Astrocyte (in vitro differentiated cells and primary cell): ENCODE measurements at regions not wholly inside any gene's neighbourhood (a gene's known extent, or its start where the extent isn't known, plus 50 kb on each side); places are given as distances from the start of the nearest gene placed in this dataset.

Source experiments
- DNase-seq: peaks from one replicate; pipeline ENCODE4 v3.0.0-alpha.2; 2010; ENCODE audit warnings: low read depth
- FAIRE-seq: peaks from 2 replicates; lab custom pipeline; 2011; peaks lifted over from hg19 to GRCh38; lab: Jason Lieb, UNC
- H2AFZ ChIP-seq: 2 replicates; pipeline ENCODE4 v1.6.0; 2012; ENCODE audit warnings: low read depth, low read length, inconsistent platforms
- H3K27ac ChIP-seq: 2 replicates; pipeline ENCODE4 v1.5.1; 2011; ENCODE audit warnings: low read depth, low read length, inconsistent platforms
- H3K27me3 ChIP-seq: 2 replicates; pipeline ENCODE4 v1.6.0; 2011; ENCODE audit warnings: low read length, inconsistent platforms; ENCODE audit not compliant: insufficient read depth
- H3K36me3 ChIP-seq: 2 replicates; pipeline ENCODE4 v1.5.1; 2011; ENCODE audit warnings: low read length, inconsistent platforms; ENCODE audit not compliant: insufficient read depth
- H3K4me1 ChIP-seq: 2 replicates; pipeline ENCODE4 v1.5.1; 2011; ENCODE audit warnings: low read length, inconsistent platforms; ENCODE audit not compliant: insufficient read depth
- H3K4me2 ChIP-seq: 2 replicates; pipeline ENCODE4 v1.6.0; 2012; ENCODE audit warnings: low read length, inconsistent platforms
- H3K4me3 ChIP-seq: 2 replicates; pipeline ENCODE4 v1.5.1; 2011; ENCODE audit warnings: low read depth, mild to moderate bottlenecking, low read length, inconsistent platforms; ENCODE audit not compliant: insufficient read depth
- H3K79me2 ChIP-seq: 2 replicates; pipeline ENCODE4 v1.6.0; 2012; ENCODE audit warnings: mild to moderate bottlenecking, low read length, inconsistent platforms; ENCODE audit not compliant: insufficient read depth
- H3K9ac ChIP-seq: 2 replicates; pipeline ENCODE4 v1.6.0; 2012; ENCODE audit warnings: mild to moderate bottlenecking, low read length, inconsistent platforms
- H3K9me3 ChIP-seq: 2 replicates; pipeline ENCODE4 v1.5.1; 2012; ENCODE audit warnings: low read depth, mild to moderate bottlenecking, low read length, inconsistent platforms; ENCODE audit not compliant: insufficient read depth
- H4K20me1 ChIP-seq: 2 replicates; pipeline ENCODE4 v1.6.0; 2012; ENCODE audit warnings: low read length, inconsistent platforms; ENCODE audit not compliant: insufficient read depth
- H3K27ac Mint-ChIP-seq: one replicate; pipeline ENCODE4 v1.8.0; 2021; ENCODE audit warnings: mild to moderate bottlenecking, mixed read lengths; ENCODE audit not compliant: unreplicated experiment
- H3K27me3 Mint-ChIP-seq: one replicate; pipeline ENCODE4 v1.8.0; 2021; ENCODE audit warnings: low read depth, mixed read lengths; ENCODE audit not compliant: unreplicated experiment
- H3K36me3 Mint-ChIP-seq: one replicate; pipeline ENCODE4 v1.8.0; 2021; ENCODE audit warnings: low read depth, mixed read lengths; ENCODE audit not compliant: unreplicated experiment
- H3K4me1 Mint-ChIP-seq: one replicate; pipeline ENCODE4 v1.8.0; 2021; ENCODE audit warnings: low read depth, mixed read lengths; ENCODE audit not compliant: unreplicated experiment
- H3K4me3 Mint-ChIP-seq: one replicate; pipeline ENCODE4 v1.8.0; 2021; ENCODE audit warnings: mild to moderate bottlenecking, moderate library complexity, mixed read lengths; ENCODE audit not compliant: unreplicated experiment
- H3K9me3 Mint-ChIP-seq: one replicate; pipeline ENCODE4 v1.8.0; 2021; ENCODE audit warnings: mild to moderate bottlenecking, mixed read lengths; ENCODE audit not compliant: unreplicated experiment
- CTCF ChIP-seq: IDR thresholded peaks from 2 replicates; pipeline ENCODE4 v1.5.1; 2011; ENCODE audit warnings: low read depth, mild to moderate bottlenecking, inconsistent platforms, low read length, moderate library complexity; ENCODE audit not compliant: insufficient read depth
- EZH2 ChIP-seq: IDR thresholded peaks from 2 replicates; pipeline ENCODE4 v1.6.1; 2012; ENCODE audit warnings: mild to moderate bottlenecking, low read length, inconsistent platforms; ENCODE audit not compliant: insufficient read depth

GRCh38 chr2:239625971-239626734 lies 225.3 kb upstream of the HDAC4 start:
- no peak overlapping the region for H3K27ac ChIP-seq
- Mint-ChIP-seq H3K27me3 (peaks cover 10% of the 10 kb centered on the region), H3K27ac (no peak overlapping the region), H3K9me3 (peaks cover 1% of the 10 kb centered on the region), H3K4me3 (no peak overlapping the region), H3K36me3 (no peaks in the 10 kb centered on the region), H3K4me1 (peaks cover 3% of the 10 kb centered on the region)
- TF ChIP-seq EZH2 (no peak), CTCF (no peak)
- H3K4me2 ChIP-seq: no peak overlapping the region
- no peak overlapping the region for H2AFZ ChIP-seq
- H3K36me3 ChIP-seq: no peaks in the 10 kb centered on the region
- H3K4me3 ChIP-seq: no peak overlapping the region
- no peaks in the 10 kb centered on the region for H3K27me3 ChIP-seq
- no peak for DNase-seq
- H3K4me1 ChIP-seq: peaks cover 14% of the 10 kb centered on the region
- no peaks in the 10 kb centered on the region for H3K79me2 ChIP-seq
- H3K9me3 ChIP-seq: no peaks in the 10 kb centered on the region
- FAIRE-seq: no peak
- H4K20me1 ChIP-seq: no peaks in the 10 kb centered on the region
- H3K9ac ChIP-seq: no peak overlapping the region

- Mint-ChIP-seq H3K36me3 (no peaks in the 10 kb centered on the region), H3K27me3 (peaks cover 17% of the 10 kb centered on the region), H3K4me3 (no peak overlapping the region), H3K4me1 (no peaks in the 10 kb centered on the region), H3K9me3 (peaks cover 1% of the 10 kb centered on the region), H3K27ac (no peak overlapping the region)
- H4K20me1 ChIP-seq: no peaks in the 10 kb centered on the region
- no peaks in the 10 kb centered on the region for H3K79me2 ChIP-seq
- no peak overlapping the region for H3K9ac ChIP-seq
- H2AFZ ChIP-seq: no peak overlapping the region
- H3K9me3 ChIP-seq: no peaks in the 10 kb centered on the region
- no peak overlapping the region for H3K27ac ChIP-seq
- H3K27me3 ChIP-seq: no peaks in the 10 kb centered on the region
- H3K4me3 ChIP-seq: no peak overlapping the region
- no peaks in the 10 kb centered on the region for H3K36me3 ChIP-seq
- DNase-seq (no peak), FAIRE-seq (no peak)
- TF ChIP-seq CTCF: no peak
- no peak for TF ChIP-seq EZH2
- H3K4me1 ChIP-seq: peaks cover 9% of the 10 kb centered on the region
- no peak overlapping the region for H3K4me2 ChIP-seq
These were observed 224.5 kb upstream of the HDAC4 start for GRCh38 chr2:239625156-239625845.

- H3K36me3 ChIP-seq: no peaks in the 10 kb centered on the region
- FAIRE-seq (no peak), DNase-seq (no peak)
- no peak overlapping the region for H3K4me3 Mint-ChIP-seq
- H3K9me3 Mint-ChIP-seq: no peaks in the 10 kb centered on the region
- H3K79me2 ChIP-seq: no peaks in the 10 kb centered on the region
- H3K27me3 ChIP-seq: no peaks in the 10 kb centered on the region
- H3K4me1 ChIP-seq: peaks cover under 1% of the 10 kb centered on the region
- no peak for TF ChIP-seq EZH2
- TF ChIP-seq CTCF: no peak
- H3K4me3 ChIP-seq: no peak overlapping the region
- no peaks in the 10 kb centered on the region for H3K36me3 Mint-ChIP-seq
- no peaks in the 10 kb centered on the region for H4K20me1 ChIP-seq
- no peak overlapping the region for H3K4me2 ChIP-seq
- no peak overlapping the region for H3K27ac ChIP-seq
- H3K9ac ChIP-seq: no peak overlapping the region
- peaks cover 19% of the 10 kb centered on the region for H3K27me3 Mint-ChIP-seq
- H2AFZ ChIP-seq: no peak overlapping the region
- H3K9me3 ChIP-seq: no peaks in the 10 kb centered on the region
- no peaks in the 10 kb centered on the region for H3K4me1 Mint-ChIP-seq
- no peak overlapping the region for H3K27ac Mint-ChIP-seq
These were observed 220.8 kb upstream of the HDAC4 start for GRCh38 chr2:239621611-239622010.
